ENCODE measurements at regions not wholly inside any gene's neighbourhood (a gene's known extent, or its start where the extent isn't known, plus 50 kb on each side); places are given as distances from the start of the nearest gene placed in this dataset.

DNA sequence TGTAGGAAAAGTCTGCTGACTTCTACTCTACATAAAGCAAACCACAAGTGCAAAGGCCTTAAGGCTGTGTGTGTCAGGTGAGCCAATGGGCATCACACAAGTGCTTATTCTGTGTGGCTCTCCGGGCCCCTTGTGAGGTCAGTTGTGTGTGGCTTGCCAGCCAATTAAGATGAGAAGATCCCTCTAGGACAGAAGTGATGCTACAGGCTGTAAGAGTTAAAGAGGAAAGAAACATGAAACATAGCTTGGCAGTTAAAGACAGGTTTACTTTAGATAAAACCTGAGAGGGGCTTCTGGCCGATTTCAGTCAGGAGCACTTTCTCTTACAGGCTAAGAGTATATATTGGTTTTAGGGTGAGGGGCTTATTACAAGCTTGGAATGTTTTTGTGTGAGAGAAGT, 242.4 kb downstream of the NFATC2 start:
- no peak for TF ChIP-seq ZNF263 (CRISPR knock-in tag; IDR thresholded peaks at IDR 0.05; ENCODE audit: borderline replicate concordance)
- TF ChIP-seq RBBP5 (IDR thresholded peaks at IDR 0.05; ENCODE audit: borderline replicate concordance, insufficient read depth, low read length, poor library complexity, severe bottlenecking), result no peak
- TF ChIP-seq, protein P1, sequence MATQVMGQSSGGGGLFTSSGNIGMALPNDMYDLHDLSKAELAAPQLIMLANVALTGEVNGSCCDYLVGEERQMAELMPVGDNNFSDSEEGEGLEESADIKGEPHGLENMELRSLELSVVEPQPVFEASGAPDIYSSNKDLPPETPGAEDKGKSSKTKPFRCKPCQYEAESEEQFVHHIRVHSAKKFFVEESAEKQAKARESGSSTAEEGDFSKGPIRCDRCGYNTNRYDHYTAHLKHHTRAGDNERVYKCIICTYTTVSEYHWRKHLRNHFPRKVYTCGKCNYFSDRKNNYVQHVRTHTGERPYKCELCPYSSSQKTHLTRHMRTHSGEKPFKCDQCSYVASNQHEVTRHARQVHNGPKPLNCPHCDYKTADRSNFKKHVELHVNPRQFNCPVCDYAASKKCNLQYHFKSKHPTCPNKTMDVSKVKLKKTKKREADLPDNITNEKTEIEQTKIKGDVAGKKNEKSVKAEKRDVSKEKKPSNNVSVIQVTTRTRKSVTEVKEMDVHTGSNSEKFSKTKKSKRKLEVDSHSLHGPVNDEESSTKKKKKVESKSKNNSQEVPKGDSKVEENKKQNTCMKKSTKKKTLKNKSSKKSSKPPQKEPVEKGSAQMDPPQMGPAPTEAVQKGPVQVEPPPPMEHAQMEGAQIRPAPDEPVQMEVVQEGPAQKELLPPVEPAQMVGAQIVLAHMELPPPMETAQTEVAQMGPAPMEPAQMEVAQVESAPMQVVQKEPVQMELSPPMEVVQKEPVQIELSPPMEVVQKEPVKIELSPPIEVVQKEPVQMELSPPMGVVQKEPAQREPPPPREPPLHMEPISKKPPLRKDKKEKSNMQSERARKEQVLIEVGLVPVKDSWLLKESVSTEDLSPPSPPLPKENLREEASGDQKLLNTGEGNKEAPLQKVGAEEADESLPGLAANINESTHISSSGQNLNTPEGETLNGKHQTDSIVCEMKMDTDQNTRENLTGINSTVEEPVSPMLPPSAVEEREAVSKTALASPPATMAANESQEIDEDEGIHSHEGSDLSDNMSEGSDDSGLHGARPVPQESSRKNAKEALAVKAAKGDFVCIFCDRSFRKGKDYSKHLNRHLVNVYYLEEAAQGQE (IDR thresholded peaks at IDR 0.05; ENCODE audit: borderline replicate concordance), result no peak
- TF ChIP-seq, protein P1 (CRISPR knock-in tag; IDR thresholded peaks at IDR 0.05; ENCODE audit: low read depth), result no peak

Measured in K562 (cell line).